ENCODE measurements at regions not wholly inside any gene's neighbourhood (a gene's known extent, or its start where the extent isn't known, plus 50 kb on each side); places are given as distances from the start of the nearest gene placed in this dataset.
"Not testable (repeated sequence)": the region's sequence is repeated elsewhere in the genome, so short reads cannot be mapped to it uniquely, and the experiment has no call there.

DNA sequence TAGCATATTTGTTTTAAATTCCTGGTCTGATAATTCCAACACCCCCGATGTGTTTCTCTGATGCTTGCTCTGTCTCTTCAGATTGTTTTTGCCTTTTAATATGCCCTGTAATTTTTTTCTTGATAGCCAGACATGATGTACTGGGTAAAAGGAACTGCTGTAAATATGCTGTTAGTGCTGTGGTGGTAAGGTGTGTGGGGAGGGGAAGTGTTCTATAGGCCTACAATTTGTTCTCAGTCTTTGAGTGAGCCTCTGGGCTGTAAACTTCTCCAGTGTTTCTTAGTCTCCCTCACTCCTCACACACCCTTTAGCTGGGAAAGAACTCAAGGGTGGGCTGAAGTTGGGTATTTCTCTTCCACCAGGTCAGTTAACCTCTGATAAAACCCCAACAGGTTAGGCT is 147.0 kb upstream of the OR4E1 start:
- FAIRE-seq (no peak), DNase-seq (ENCODE audit: insufficient read length, low spot score) (no peak)
- no peak for TF ChIP-seq POLR2A (IDR thresholded peaks at IDR 0.05; ENCODE audit: low read depth, low read length)

DNA sequence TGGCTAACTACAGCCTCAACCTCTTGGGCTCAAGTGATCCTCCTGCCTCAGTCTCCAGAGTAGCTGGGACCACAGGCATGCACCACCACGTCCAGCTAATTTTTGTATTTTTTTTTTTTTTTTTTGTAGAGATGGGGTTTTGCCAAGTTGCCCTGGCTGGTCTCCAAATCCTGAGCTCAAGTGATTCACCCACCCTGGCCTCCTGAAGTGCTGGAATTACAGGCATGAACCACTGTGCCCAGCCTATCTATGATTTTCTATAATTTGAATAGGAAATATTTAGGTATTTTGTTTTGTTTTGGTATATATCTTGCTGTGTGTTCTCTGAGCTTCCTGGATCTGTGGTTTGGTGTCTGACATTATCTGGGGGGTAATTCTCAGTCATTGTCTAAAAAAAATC is 146.3 kb upstream of the OR4E1 start:
- FAIRE-seq = not testable (repeated sequence)

DNA sequence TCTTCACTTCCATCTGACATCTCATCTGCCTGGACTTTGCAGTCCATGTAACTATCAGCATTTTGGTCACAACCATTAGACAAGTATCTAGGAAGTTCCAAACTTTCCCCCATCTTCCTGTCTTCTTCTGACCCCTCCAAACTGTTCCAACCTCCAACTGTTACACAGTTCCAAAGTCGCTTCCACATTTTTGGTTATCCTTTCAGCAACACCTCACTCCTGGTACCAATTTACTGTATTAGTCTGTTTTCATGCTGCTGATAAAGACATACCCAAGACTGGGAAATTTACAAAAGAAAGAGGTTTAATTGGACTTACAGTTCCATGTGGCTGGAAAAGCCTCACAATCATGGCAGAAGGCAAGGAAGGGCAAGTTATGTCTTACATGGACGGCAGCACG is 143.4 kb upstream of the OR4E1 start:
- not testable (repeated sequence) for FAIRE-seq; DNase-seq (ENCODE audit: insufficient read length, low spot score)

More for the DNA sequence above, 146.3 kb upstream of the OR4E1 start:
- DNase-seq (ENCODE audit: insufficient read length, low spot score) = not testable (repeated sequence)

DNA sequence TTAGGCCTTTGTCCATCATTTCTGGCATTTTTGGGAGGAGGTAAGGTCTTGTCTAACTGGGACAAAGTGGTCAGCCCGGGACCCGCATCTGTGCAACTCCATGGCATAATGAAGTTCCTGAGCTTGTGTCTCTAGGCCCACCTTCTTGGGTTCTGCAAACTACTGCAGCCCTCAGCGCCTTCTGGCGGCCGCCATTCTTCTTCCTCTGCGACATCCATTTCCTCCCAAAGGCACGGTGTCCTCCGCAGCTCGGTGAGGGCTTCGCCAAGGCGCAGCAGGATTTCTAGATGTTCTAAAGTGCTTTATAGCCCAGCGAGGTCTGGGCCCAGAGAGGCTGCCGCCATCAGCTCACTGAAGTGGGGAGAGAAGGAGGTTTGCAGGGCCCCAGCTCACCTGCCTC is 134.4 kb upstream of the OR4E1 start:
- FAIRE-seq = no peak
- TF ChIP-seq POLR2A (IDR thresholded peaks at IDR 0.05; ENCODE audit: low read depth, low read length) = no peak
- no peak for DNase-seq (ENCODE audit: insufficient read length, low spot score)

DNA sequence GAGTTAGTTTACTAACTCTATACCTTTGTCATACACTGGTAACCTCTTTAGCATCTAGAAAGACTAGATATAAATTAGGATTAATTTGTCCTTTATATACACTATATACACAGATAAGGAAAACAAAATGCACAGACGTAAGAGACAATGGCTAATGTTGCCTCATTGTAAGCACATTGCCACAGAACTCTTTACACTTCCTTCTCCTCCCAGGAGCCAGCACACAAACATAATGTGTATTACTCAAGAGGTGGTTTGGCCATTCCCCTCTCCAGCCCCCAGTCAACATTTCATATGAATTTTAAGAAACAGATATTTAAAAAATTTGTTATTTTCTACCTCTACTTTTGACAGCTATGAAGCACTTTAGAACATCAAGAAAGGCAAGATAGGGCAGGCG is 131.4 kb upstream of the OR4E1 start:
- DNase-seq (ENCODE audit: insufficient read length, low spot score) (no peak), FAIRE-seq (no peak)
- TF ChIP-seq POLR2A (IDR thresholded peaks at IDR 0.05; ENCODE audit: low read depth, low read length) = no peak

DNA sequence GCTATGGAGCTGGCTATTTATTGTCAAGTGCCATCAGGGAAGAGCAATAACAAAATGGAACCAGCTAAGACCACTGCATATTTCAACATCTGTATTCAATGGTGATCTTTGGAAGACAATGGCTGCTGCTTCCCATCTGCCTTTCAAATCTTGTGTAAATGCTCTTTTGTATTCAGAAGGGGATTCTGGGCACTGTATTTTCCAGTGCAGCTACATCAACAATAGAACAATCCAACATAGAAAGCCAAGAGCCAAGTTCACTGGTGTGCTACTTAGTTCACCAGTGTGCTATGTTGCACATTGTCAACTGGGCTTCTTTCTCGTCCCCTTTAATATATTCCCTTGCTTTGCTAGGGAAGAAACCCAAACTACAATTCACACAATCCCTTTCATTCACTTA is 128.8 kb upstream of the OR4E1 start:
- no peak for TF ChIP-seq POLR2A (IDR thresholded peaks at IDR 0.05; ENCODE audit: low read depth, low read length)
- DNase-seq (ENCODE audit: insufficient read length, low spot score) (no peak), FAIRE-seq (no peak)

DNA sequence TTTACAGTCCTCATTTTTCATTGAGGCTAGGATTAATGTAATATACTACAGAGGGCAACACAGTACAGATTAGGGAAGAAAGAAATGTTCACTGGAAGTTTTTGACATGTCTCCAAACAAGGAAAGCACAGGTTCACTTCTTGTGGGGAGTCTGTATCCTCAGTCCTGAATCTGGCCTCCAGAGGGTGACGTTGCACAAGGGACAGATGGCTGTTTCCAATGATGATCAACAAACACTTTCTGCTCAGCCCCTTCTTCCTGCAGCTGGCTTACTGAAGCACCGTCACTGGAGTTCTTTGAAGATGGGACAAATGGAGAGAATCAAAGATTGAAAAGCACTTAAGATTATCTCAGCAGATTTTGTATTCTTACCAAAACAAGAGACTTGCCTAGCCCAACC is 123.3 kb upstream of the OR4E1 start:
- FAIRE-seq (no peak), DNase-seq (ENCODE audit: insufficient read length, low spot score) (no peak)
- TF ChIP-seq POLR2A (IDR thresholded peaks at IDR 0.05; ENCODE audit: low read depth, low read length) = no peak

DNA sequence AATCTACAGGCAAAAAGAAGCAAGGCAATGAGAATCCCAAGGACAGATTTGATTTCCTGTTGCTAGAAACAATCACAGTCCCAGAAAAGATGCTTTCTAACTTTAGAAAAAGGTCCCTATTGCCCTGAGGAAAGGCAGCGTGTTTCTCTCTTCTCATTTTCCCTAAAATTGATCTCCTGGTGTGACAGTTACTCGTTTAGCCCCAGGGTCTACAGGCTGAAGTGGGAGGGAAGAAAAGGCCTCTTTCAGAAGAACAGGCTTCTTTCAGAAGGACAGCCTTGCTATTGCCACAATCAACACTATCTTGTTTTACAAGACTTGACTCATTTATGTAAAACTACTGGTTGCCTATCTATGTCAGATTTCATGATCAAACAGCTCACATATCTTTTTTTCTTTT is 121.8 kb upstream of the OR4E1 start:
- FAIRE-seq (no peak), DNase-seq (ENCODE audit: insufficient read length, low spot score) (no peak)
- no peak for TF ChIP-seq POLR2A (IDR thresholded peaks at IDR 0.05; ENCODE audit: low read depth, low read length)

DNA sequence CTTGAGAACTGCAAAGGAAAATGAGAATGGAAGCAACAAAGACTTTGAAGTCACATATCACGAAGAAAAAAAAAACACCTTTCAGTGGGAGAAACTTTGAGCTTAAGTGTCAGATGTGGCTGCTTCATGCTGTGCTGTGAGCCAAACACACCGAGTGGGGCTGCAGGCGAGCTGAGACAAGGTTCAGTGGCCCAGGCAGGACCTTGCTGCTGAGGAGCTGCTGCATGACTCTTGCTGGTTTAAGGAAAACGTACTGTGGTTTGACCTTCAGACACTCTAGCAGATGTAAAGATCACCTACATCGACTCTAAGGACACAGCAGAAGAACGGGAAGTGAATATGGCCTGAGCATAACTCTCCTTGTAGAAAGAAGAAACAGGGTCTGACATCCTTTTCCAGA is 118.1 kb upstream of the OR4E1 start:
- no peak for DNase-seq (ENCODE audit: insufficient read length, low spot score)
- FAIRE-seq = no peak
- TF ChIP-seq POLR2A (IDR thresholded peaks at IDR 0.05; ENCODE audit: low read depth, low read length) = no peak

DNA sequence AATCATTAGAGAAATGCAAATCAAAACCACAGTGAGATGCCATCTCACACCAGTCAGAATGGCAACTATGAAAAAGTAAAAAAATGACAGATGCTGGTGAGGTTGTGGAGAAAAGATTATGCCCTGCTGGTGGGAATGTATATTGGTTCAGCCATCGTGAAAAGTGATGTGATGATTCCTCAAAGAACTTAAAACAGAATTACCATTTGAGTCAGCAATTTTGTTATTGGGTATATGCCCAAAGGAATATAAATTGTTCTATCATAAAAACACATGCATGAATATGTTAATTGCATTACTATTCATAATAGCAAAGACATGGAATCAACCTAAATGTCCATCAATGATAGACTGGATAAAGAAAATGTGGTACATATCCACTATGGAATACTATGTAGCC is 115.1 kb upstream of the OR4E1 start:
- FAIRE-seq; DNase-seq (ENCODE audit: insufficient read length, low spot score): not testable (repeated sequence)

DNA sequence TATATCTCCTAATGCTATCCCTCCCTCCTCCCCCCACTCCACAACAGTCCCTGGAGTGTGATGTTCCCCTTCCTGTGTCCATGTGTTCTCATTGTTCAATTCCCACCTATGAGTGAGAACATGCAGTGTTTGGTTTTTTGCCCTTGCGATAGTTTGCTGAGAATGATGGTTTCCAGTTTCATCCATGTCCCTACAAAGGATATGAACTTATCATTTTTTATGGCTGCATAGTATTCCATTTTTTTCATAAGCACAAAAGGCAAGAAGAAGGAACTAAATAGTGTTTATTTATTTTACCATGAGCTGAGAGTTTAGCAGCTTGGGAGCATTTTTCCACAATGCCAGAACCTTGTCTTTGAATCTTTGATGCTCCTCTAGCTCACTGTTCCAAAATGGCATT is 113.6 kb upstream of the OR4E1 start:
- not testable (repeated sequence) for DNase-seq (ENCODE audit: insufficient read length, low spot score); FAIRE-seq

DNA sequence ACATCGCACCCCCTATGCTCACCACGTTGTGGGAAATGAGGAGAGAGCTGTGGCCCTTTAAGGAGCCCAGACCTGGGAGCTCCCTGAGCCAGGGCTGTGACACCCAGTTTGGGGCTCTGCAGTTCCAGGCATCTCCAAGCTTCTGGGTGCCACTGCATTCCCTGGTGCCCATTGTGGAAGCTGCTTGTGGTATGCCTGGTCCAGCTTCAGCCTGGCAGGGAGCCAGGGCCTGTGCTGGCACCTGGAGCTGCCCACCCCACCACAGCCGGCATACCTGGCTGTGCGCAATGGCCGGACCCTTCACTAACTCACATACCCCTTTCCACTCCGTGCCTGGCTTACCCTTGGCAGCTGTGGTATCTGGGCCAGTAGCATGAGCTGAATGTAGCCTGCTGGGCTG is 107.9 kb upstream of the OR4E1 start:
- DNase-seq (ENCODE audit: insufficient read length, low spot score) = no peak
- TF ChIP-seq POLR2A (IDR thresholded peaks at IDR 0.05; ENCODE audit: low read depth, low read length) = no peak
- FAIRE-seq = no peak

DNA sequence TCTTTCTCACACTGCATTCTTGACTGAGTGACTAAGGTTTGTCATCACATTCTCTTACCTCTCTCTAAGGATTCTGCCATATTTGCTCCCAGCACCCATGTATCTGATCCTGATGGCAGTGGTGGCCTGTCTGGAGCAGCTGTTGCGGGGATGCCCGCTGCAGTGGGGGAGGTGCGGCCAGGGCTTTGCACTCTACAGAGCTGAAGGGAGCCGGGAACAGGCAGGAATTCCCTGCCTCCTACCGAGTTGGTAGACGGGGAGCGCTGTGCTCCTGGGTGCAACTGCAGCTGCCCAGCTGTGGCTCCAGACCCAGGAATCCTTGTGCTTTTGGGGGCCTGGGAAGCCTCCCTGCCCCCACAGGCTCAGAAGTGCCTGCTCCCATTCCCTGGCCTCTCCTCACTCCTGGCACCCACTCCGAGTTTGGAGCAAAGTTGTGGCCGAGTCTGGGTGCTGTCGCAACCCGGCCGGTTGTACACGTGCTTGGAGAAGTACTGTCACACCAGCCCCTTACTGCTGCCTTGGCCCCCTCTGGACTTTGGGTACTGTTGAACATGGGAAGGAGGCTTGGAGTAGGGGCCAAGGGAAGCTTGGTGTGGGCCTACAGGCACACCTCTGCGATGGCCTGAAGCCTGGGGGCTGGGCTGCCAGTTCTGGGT is 106.9 kb upstream of the OR4E1 start:
- no peak for FAIRE-seq
- TF ChIP-seq POLR2A (IDR thresholded peaks at IDR 0.05; ENCODE audit: low read depth, low read length) = no peak

DNA sequence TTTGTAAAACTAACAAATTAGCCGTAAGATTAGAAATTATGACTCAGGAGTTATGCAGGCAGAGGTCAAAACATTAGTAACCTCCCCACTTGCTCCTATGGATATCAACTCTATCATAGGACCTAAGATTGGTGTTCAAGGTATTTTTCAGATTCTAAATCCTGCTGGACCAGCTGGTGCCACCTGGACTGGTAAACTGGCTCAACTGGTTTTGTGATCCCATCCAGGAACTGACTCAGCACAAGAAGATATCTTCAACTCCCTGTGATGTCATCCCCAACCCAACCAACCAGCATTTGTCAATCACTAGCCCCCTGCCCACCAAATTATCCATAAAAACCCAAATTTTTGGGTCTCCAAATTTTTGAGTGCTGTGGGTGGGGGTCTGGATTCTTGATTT is 98.1 kb upstream of the OR4E1 start:
- TF ChIP-seq POLR2A (IDR thresholded peaks at IDR 0.05; ENCODE audit: low read depth, low read length) = no peak
- FAIRE-seq (no peak), DNase-seq (ENCODE audit: insufficient read length, low spot score) (no peak)

More for the DNA sequence above, 106.9 kb upstream of the OR4E1 start:
- no peak for DNase-seq (ENCODE audit: insufficient read length, low spot score)

DNA sequence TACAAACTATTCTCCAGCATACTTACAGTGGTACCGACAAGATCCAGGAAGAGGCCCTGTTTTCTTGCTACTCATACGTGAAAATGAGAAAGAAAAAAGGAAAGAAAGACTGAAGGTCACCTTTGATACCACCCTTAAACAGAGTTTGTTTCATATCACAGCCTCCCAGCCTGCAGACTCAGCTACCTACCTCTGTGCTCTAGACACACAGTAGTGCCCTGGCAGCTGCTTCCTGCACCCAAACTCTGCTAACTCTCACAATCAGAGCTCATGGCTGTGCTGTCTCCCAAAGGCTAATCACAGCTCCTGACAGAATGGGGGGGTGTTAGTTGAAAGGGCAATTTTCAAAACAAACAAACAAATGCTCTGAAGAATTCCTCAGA is 95.2 kb upstream of the OR4E1 start:
- TF ChIP-seq POLR2A (IDR thresholded peaks at IDR 0.05; ENCODE audit: low read depth, low read length) = no peak

More for the DNA sequence above, 95.2 kb upstream of the OR4E1 start:
- FAIRE-seq = no peak
- DNase-seq (ENCODE audit: insufficient read length, low spot score) = no peak
